SK-N-SH (cell line): ENCODE measurements at regions not wholly inside any gene's neighbourhood (a gene's known extent, or its start where the extent isn't known, plus 50 kb on each side); places are given as distances from the start of the nearest gene placed in this dataset.

Experiments
- CTCF ChIA-PET: fragments of 300-600, 350-600 bp; formaldehyde crosslinking; extraction: SDS; loops from one replicate; lab custom pipeline; 2021; lab: Yijun Ruan, JAX
- POLR2A ChIA-PET: fragments of 350-600 bp; sonication (Branson Sonifier 250); formaldehyde crosslinking; extraction: SDS; loops from one replicate; lab custom pipeline; 2020; ENCODE audit warnings: antibody characterized with exemption, inconsistent platforms; lab: Yijun Ruan, JAX
- DNase-seq: peaks from one replicate; pipeline ENCODE4 v3.0.0; 2012
- H2AFZ ChIP-seq: fragments of 200-600 bp; sonication (generic); 2 replicates; pipeline ENCODE4 v1.8.1; 2016; ENCODE audit warnings: antibody characterized with exemption, mild to moderate bottlenecking, low read depth
- H3F3A ChIP-seq: fragments of 200-600 bp; sonication (generic); replicated peaks from 2 replicates; pipeline ENCODE3; 2016; ENCODE audit warnings: antibody characterized with exemption, mild to moderate bottlenecking; ENCODE audit not compliant: insufficient read depth
- H3K27ac ChIP-seq, 2 experiments: fragments of 200-500 bp in 1 of 2; fragments of 200-600 bp in 1 of 2; sonication (Bioruptor generic) in 1 of 2; sonication (generic), shearing (Covaris generic) in 1 of 2; 2 replicates each; pipeline versions ENCODE4 v1.5.1 to v1.6.1; 2014 to 2016; ENCODE audit warnings: low read depth in 2 of 2, inconsistent platforms in 1 of 2, low read length in 1 of 2, mild to moderate bottlenecking in 1 of 2, mixed read lengths in 1 of 2
- H3K27me3 ChIP-seq: fragments of 200-600 bp; sonication (generic), shearing (Covaris generic); 2 replicates; pipeline ENCODE4 v1.6.1; 2016; ENCODE audit warnings: mixed run types; ENCODE audit not compliant: insufficient read depth
- H3K36me3 ChIP-seq, 2 experiments: fragments of 200-500 bp in 1 of 2; fragments of 200-600 bp in 1 of 2; sonication (Bioruptor generic) in 1 of 2; sonication (generic) in 1 of 2; replicated peaks in 1 of 2; 2 replicates each; pipeline versions ENCODE3 to v1.5.1; 2014 to 2016; ENCODE audit warnings: low read length in 1 of 2, mild to moderate bottlenecking in 1 of 2; ENCODE audit not compliant: insufficient read depth in 2 of 2, control insufficient read depth in 1 of 2
- H3K4me1 ChIP-seq, 2 experiments: fragments of 200-500 bp in 1 of 2; fragments of 200-600 bp in 1 of 2; sonication (Bioruptor generic) in 1 of 2; sonication (generic), shearing (Covaris generic) in 1 of 2; 2 replicates each; pipeline versions ENCODE4 v1.5.1 to v1.6.1; 2014 to 2016; ENCODE audit warnings: low read depth in 1 of 2, low read length in 1 of 2, mixed run types in 1 of 2; ENCODE audit not compliant: insufficient read depth in 2 of 2, control insufficient read depth in 1 of 2
- H3K4me2 ChIP-seq: fragments of 200-600 bp; sonication (generic), shearing (Covaris generic); 2 replicates; pipeline ENCODE4 v1.6.1; 2017; ENCODE audit warnings: mixed run types
- H3K4me3 ChIP-seq, 2 experiments: fragments of 200-500 bp in 1 of 2; fragments of 200-600 bp in 1 of 2; sonication (Bioruptor generic) in 1 of 2; sonication (generic), shearing (Covaris generic) in 1 of 2; 2 replicates each; pipeline versions ENCODE4 v1.5.1 to v1.8.1; 2014 to 2016; ENCODE audit warnings: low read depth in 2 of 2, inconsistent platforms in 1 of 2, low read length in 1 of 2, mild to moderate bottlenecking in 1 of 2, mixed read lengths in 1 of 2, moderate library complexity in 1 of 2
- H3K79me2 ChIP-seq: fragments of 200-600 bp; sonication (generic); 2 replicates; pipeline ENCODE4 v1.8.1; 2017; ENCODE audit warnings: mild to moderate bottlenecking; ENCODE audit not compliant: insufficient read depth
- H3K9ac ChIP-seq: fragments of 200-600 bp; sonication (generic); 2 replicates; pipeline ENCODE4 v1.6.1; 2017; ENCODE audit warnings: mixed run types
- H3K9me2 ChIP-seq: fragments of 200-600 bp; sonication (generic); 2 replicates; pipeline ENCODE4 v1.6.1; 2017; ENCODE audit warnings: mixed run types
- H3K9me3 ChIP-seq: fragments of 200-600 bp; sonication (generic); 2 replicates; pipeline ENCODE4 v1.6.1; 2017; ENCODE audit warnings: mixed run types, mild to moderate bottlenecking, moderate library complexity
- H4K20me1 ChIP-seq: fragments of 200-600 bp; sonication (generic); 2 replicates; pipeline ENCODE4 v1.6.1; 2017; ENCODE audit warnings: mild to moderate bottlenecking, mixed run types; ENCODE audit not compliant: insufficient read depth
- CHD2 ChIP-seq: fragments of 150-350 bp; IDR thresholded peaks from 2 replicates; pipeline ENCODE4 v1.6.1; 2018; ENCODE audit warnings: low read length; ENCODE audit not compliant: partially characterized antibody
- CTCF ChIP-seq: fragments of 200-600 bp; sonication (generic); IDR thresholded peaks from 2 replicates; pipeline ENCODE4 v1.6.1; 2017; ENCODE audit warnings: antibody characterized with exemption, mild to moderate bottlenecking, moderate library complexity
- GATA2 ChIP-seq: sonication (generic); formaldehyde crosslinking; IDR thresholded peaks from 2 replicates; pipeline ENCODE4 v1.5.0; 2020; ENCODE audit warnings: mild to moderate bottlenecking, missing genetic modification reagents
- JUND ChIP-seq: IDR thresholded peaks from 2 replicates; pipeline ENCODE4 v1.4.0; 2012
- MXI1 ChIP-seq: IDR thresholded peaks from 2 replicates; pipeline ENCODE4 v1.6.1; 2012; ENCODE audit warnings: mild to moderate bottlenecking, low read depth, low read length, improper control_type of control experiment
- PBX3 ChIP-seq: IDR thresholded peaks from 2 replicates; pipeline ENCODE4; 2012
- RAD21 ChIP-seq: IDR thresholded peaks from 2 replicates; pipeline ENCODE4 v1.6.1; 2012; ENCODE audit warnings: mild to moderate bottlenecking, low read length
- SIN3A ChIP-seq: IDR thresholded peaks from 2 replicates; pipeline ENCODE4 v1.6.1; 2012; ENCODE audit warnings: low read depth, mild to moderate bottlenecking, low read length, moderate library complexity, borderline replicate concordance
- TEAD4 ChIP-seq: IDR thresholded peaks from 2 replicates; pipeline ENCODE4 v1.4.0; 2012; ENCODE audit warnings: mild to moderate bottlenecking, borderline replicate concordance; ENCODE audit not compliant: insufficient read depth
- USF1 ChIP-seq: IDR thresholded peaks from 2 replicates; pipeline ENCODE4 v1.4.0; 2012; ENCODE audit warnings: low read depth, borderline replicate concordance
- YY1 ChIP-seq: IDR thresholded peaks from 2 replicates; pipeline ENCODE4 v1.4.0; 2012; ENCODE audit warnings: low read depth, mild to moderate bottlenecking
- ZBTB33 ChIP-seq: IDR thresholded peaks from 2 replicates; pipeline ENCODE4 v1.4.0; 2012; ENCODE audit warnings: low read depth, borderline replicate concordance

GRCh38 chr6:145139895-145140294, 595.4 kb downstream of the EPM2A start (continued):
- TF ChIP-seq JUND, result no peak
- TF ChIP-seq MXI1, result no peak
- no peak for TF ChIP-seq TEAD4
- no peak for TF ChIP-seq CTCF
- no peak for TF ChIP-seq ZBTB33
- no peak for TF ChIP-seq PBX3
- no peak for TF ChIP-seq SIN3A
- no peak for TF ChIP-seq RAD21
- TF ChIP-seq GATA2 (CRISPR knock-in tag), result peak; percentile 86
- TF ChIP-seq YY1, result no peak
- TF ChIP-seq USF1, result no peak

- Histone ChIP-seq H3K27ac (peak overlapping the region in 1 of 2 experiments; percentile 64; a peak in 2 of 4 replicates), H3K9ac (no peak overlapping the region), H4K20me1 (no peaks in the 10 kb centered on the region), H3K9me2 (no peaks in the 10 kb centered on the region), H3K79me2 (no peaks in the 10 kb centered on the region), H3K9me3 (no peaks in the 10 kb centered on the region), H3K27me3 (no peaks in the 10 kb centered on the region), H3K4me2 (no peak overlapping the region), H2AFZ (no peak overlapping the region), H3K4me3 (no peak overlapping the region), H3K4me1 (peaks cover 0 to 13% of the 10 kb centered on the region in 2 experiments; a peak in 3 of 4 replicates), H3F3A (no peaks in the 10 kb centered on the region), H3K36me3 (no peaks in the 10 kb centered on the region)
- peak; percentile 5 for DNase-seq
- TF ChIP-seq GATA2 (CRISPR knock-in tag) (0 out of 2 replicates have a peak, but pooled peaks have one; percentile 19), CHD2 (no peak)
- POLR2A ChIA-PET, result no interaction called here
- CTCF ChIA-PET, result interaction anchor here (1.0 kb wide), 1 partner anchor 557 kb away, joined by 3 read pairs; no protein-coding TSS in a partner anchor
Observed at GRCh38 chr6:145141572-145141971, 593.7 kb downstream of the EPM2A start.
